Small intestine (tissue), 7 donors: ENCODE measurements at regions not wholly inside any gene's neighbourhood (a gene's known extent, or its start where the extent isn't known, plus 50 kb on each side); places are given as distances from the start of the nearest gene placed in this dataset.

Experiments
- DNase-seq, 2 donors: peaks; one replicate each; pipeline versions ENCODE4 v3.0.0 to v3.0.0-alpha.2; 2013
- FAIRE-seq: peaks from 2 replicates; lab custom pipeline; 2012; peaks lifted over from hg19 to GRCh38; lab: Jason Lieb, UNC
- H3K27ac ChIP-seq, 3 donors: one replicate each; pipeline ENCODE4 v1.5.1; 2013; ENCODE audit warnings: low read length in 2 of 3, mild to moderate bottlenecking in 2 of 3, control low read depth in 1 of 3, inconsistent platforms in 1 of 3, low read depth in 1 of 3, moderate library complexity in 1 of 3
- H3K27me3 ChIP-seq, 3 donors: one replicate each; pipeline ENCODE4 v1.6.1; 2013; ENCODE audit warnings: low read length in 3 of 3, inconsistent platforms in 1 of 3; ENCODE audit not compliant: control insufficient read depth in 3 of 3, insufficient read depth in 3 of 3
- H3K36me3 ChIP-seq, 3 donors: one replicate each; pipeline ENCODE4 v1.6.1; 2013; ENCODE audit warnings: low read length in 3 of 3, inconsistent platforms in 1 of 3, low read depth in 1 of 3, mild to moderate bottlenecking in 1 of 3, moderate library complexity in 1 of 3; ENCODE audit not compliant: control insufficient read depth in 3 of 3, insufficient read depth in 2 of 3
- H3K4me1 ChIP-seq, 3 donors: one replicate each; pipeline ENCODE4 v1.6.1; 2013; ENCODE audit warnings: low read length in 2 of 3, inconsistent platforms in 1 of 3, low read depth in 1 of 3, mild to moderate bottlenecking in 1 of 3, moderate library complexity in 1 of 3; ENCODE audit not compliant: control insufficient read depth in 3 of 3, insufficient read depth in 2 of 3
- H3K4me3 ChIP-seq, 3 donors: one replicate each; pipeline ENCODE4 v1.5.1; 2013; ENCODE audit warnings: low read length in 3 of 3, control low read depth in 1 of 3, inconsistent platforms in 1 of 3, low read depth in 1 of 3, mild to moderate bottlenecking in 1 of 3, moderate library complexity in 1 of 3
- H3K9me3 ChIP-seq, 2 donors: one replicate each; pipeline ENCODE4 v1.6.1; 2013; ENCODE audit warnings: low read depth in 1 of 2, low read length in 1 of 2; ENCODE audit not compliant: control insufficient read depth in 2 of 2, insufficient read depth in 1 of 2
- WGBS, 3 donors: extraction: QIAGEN DNeasy Blood & Tissue Kit; methylation state at CpG; one replicate each; pipeline ENCODE4 v1.1.7; 2013; 5-methylcytosine and 5-hydroxymethylcytosine counted together
- donor health status: healthy with polysubstance abuse.
- donor health status: control.
- donor health status: control.
- donor health status: Bipolar disorder and iron deficiency.
- donor health status: healthy.

- no peak for FAIRE-seq
- WGBS, 3 donors: 66 to 83% (median 74%) methylated on average over 5 of the region's 5 CpGs
These were observed 658.0 kb downstream of the PTPRU start for GRCh38 chr1:29894311-29894710.

DNA sequence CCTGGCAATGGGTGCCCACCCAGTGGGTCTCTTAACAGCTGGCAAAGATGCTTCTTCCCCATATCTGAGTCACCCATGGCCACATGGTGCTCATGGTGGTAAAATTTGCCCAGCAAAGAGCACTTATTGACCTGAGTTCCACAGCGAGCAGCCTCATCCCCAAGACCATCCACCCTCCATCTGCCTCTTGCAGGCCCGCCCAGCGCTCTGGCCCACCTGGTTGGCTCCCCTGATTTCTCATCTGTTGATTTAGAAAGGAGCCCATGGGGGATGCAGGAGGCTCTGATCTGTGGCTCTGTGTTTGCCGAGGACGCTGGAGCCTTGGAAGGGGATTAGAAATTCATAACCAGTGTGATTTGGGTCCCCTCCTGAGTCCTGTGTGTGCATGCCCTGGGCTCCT lies 657.5 kb downstream of the PTPRU start:
- Histone ChIP-seq H3K4me1 (no peaks in the 10 kb centered on the region), H3K27ac (no peak overlapping the region), H3K36me3 (no peaks in the 10 kb centered on the region), H3K4me3 (no peak overlapping the region), H3K27me3 (no peaks in the 10 kb centered on the region), H3K9me3 (no peaks in the 10 kb centered on the region)
- 74 to 87% (median 84%) methylated on average over 5 of the region's 5 CpGs for WGBS, 3 donors
- FAIRE-seq (no peak), DNase-seq (no peak)

More at GRCh38 chr1:29894311-29894710, 658.0 kb downstream of the PTPRU start:
- H3K27ac ChIP-seq: no peak overlapping the region
- no peaks in the 10 kb centered on the region for H3K27me3 ChIP-seq
- DNase-seq: no peak
- H3K4me1 ChIP-seq: no peaks in the 10 kb centered on the region
- H3K9me3 ChIP-seq: no peaks in the 10 kb centered on the region
- no peak overlapping the region for H3K4me3 ChIP-seq
- no peaks in the 10 kb centered on the region for H3K36me3 ChIP-seq

DNA sequence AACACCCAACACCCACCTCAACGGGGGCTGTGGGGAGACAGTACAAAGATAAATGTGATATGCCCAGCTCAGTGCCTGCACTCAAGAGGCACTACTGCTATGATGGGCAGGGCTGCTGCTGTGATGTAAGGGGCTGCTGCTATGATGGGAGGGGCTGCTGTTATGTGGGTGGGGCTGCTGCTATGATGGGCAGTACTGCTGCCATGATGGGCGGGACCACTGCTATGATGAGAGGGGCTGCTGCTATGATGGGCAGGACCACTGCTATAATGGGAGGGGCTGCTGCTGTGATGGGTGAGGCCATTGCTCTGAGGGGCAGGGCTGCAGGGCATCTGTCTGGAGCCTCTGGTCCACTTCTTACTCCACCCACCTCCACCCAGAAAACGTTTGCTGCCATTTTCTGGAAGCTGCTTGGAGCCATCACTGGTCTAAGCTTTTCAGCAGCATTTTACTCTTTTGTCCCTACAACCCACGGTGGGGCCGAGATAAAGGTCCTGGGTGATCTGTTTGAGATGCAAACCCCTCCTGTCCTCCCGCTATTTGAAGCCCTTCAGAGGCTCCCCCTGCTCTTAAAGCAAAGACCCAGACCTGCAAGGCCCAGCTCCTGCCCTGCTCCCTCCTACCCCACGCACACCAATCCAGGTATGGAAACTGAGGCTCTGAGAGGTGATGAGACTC lies 656.9 kb downstream of the PTPRU start:
- Histone ChIP-seq H3K4me3 (no peak overlapping the region), H3K27me3 (no peaks in the 10 kb centered on the region), H3K27ac (no peak overlapping the region), H3K36me3 (no peaks in the 10 kb centered on the region), H3K9me3 (no peaks in the 10 kb centered on the region), H3K4me1 (no peaks in the 10 kb centered on the region)
- DNase-seq: no peak
- WGBS, 3 donors: 66 to 69% (median 68%) methylated on average over 7 of the region's 7 CpGs
- FAIRE-seq: no peak

DNA sequence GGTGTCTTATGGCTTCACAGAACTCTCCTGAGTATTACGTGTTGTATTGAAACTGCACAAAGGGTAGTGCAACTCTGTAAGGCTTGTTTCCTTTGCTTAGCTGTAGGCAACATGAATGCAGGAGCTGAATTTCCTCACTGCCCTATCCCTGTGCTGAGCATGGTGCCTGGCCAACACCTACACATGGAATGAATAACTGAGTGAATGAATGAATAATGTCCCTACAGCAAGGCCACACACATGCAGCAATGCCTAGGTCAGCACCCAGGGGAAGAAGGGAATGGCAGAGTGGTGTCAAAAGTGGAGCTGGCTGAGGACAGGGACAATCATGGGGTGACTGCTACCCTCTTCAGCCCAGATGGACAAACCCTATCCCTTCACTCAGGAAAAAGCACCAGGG lies 655.9 kb downstream of the PTPRU start:
- 55 to 70% (median 64%) methylated on average over 1 of the region's 1 CpG for WGBS, 3 donors
- H3K27me3 ChIP-seq: no peaks in the 10 kb centered on the region
- H3K4me3 ChIP-seq: no peak overlapping the region
- H3K27ac ChIP-seq: no peak overlapping the region
- DNase-seq (no peak), FAIRE-seq (no peak)
- H3K36me3 ChIP-seq: no peaks in the 10 kb centered on the region
- H3K9me3 ChIP-seq: no peaks in the 10 kb centered on the region
- H3K4me1 ChIP-seq: no peaks in the 10 kb centered on the region

GRCh38 chr1:29890201-29890959 lies 654.1 kb downstream of the PTPRU start:
- WGBS, 3 donors: 65 to 77% (median 68%) methylated on average over 7 of the region's 7 CpGs

DNA sequence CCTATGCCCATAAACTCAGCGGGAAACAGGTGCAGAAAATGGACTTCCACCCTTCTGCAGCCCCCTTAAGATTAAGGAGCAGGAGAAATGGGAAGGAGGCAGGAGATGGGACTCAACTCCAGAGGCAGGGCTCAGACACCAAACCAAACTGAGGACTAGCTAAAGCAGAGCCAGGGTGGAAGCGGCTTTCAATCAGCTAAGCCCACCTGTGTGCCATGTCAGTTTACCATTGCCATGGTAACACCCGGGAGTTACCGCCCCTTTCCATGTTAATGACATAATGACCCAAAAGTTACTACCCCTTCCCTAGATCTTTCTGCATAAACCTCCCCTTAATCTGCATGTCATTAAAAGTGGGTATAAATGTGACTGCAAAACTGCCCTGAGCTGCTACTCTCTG lies 653.5 kb downstream of the PTPRU start:
- Histone ChIP-seq H3K27me3 (no peaks in the 10 kb centered on the region), H3K4me1 (no peaks in the 10 kb centered on the region), H3K27ac (no peak overlapping the region), H3K4me3 (no peak overlapping the region), H3K9me3 (no peaks in the 10 kb centered on the region), H3K36me3 (no peaks in the 10 kb centered on the region)
- WGBS, 3 donors: 64 to 74% (median 66%) methylated on average over 4 of the region's 4 CpGs
- FAIRE-seq (no peak), DNase-seq (no peak)

More at GRCh38 chr1:29890201-29890959, 654.1 kb downstream of the PTPRU start:
- Histone ChIP-seq H3K4me3 (no peak overlapping the region), H3K9me3 (no peaks in the 10 kb centered on the region), H3K36me3 (no peaks in the 10 kb centered on the region), H3K27me3 (no peaks in the 10 kb centered on the region), H3K27ac (no peak overlapping the region), H3K4me1 (no peaks in the 10 kb centered on the region)
- DNase-seq (no peak), FAIRE-seq (no peak)

DNA sequence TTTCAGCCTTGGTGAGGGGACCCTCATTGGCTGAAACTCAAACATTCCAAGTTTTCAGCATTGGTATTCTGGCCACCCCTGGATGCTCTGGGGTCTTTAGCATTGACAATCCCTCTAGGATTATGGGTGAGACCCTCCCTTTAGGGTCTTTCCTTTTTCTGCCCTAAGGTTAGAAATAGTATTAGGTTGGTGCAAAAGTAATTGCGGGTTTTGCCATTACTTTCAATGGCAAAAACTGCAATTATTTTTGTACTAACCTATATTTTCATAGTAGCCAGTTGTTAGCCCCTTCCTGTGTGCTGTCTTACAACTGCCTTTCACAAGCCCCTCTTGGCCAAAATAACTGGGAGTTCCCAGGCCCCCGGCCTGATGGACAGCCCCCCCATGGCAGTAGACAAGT lies 648.4 kb downstream of the PTPRU start:
- H3K36me3 ChIP-seq: no peaks in the 10 kb centered on the region
- WGBS, 3 donors: 89 to 98% (median 91%) methylated on average over 2 of the region's 2 CpGs
- H3K9me3 ChIP-seq: no peaks in the 10 kb centered on the region
- DNase-seq: no peak
- no peaks in the 10 kb centered on the region for H3K4me1 ChIP-seq
- H3K27me3 ChIP-seq: no peaks in the 10 kb centered on the region
- H3K4me3 ChIP-seq: no peak overlapping the region
- FAIRE-seq: no peak
- H3K27ac ChIP-seq: no peak overlapping the region

DNA sequence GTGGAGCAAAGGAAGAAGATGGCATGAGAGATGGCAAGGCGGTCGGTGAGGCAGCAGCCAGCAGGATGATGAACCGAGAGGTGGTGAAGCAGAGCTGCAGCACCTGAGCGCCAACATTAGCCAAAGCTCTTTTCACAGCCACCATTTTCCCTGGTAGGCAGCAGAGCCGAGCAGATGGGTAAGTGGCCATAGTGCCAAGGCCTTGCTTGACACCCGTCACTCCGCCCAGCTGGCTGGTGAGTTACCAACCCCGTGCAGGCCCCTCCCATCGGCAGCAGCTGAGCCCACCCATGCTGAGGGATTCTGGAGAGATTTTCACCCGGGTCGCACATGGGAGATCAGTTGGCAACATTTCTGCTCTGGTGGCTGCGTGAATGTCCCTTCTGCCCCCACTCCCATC lies 647.7 kb downstream of the PTPRU start:
- no peak for FAIRE-seq
- WGBS, 3 donors: 86 to 90% (median 89%) methylated on average over 12 of the region's 12 CpGs

More for the DNA sequence above, 647.7 kb downstream of the PTPRU start:
- no peak for DNase-seq
- Histone ChIP-seq H3K27ac (no peak overlapping the region), H3K36me3 (no peaks in the 10 kb centered on the region), H3K4me1 (no peaks in the 10 kb centered on the region), H3K4me3 (no peak overlapping the region), H3K27me3 (peaks cover 0 to 3% (median 0%) of the 10 kb centered on the region in 3 donors), H3K9me3 (no peaks in the 10 kb centered on the region)
